ENCODE measurements at regions not wholly inside any gene's neighbourhood (a gene's known extent, or its start where the extent isn't known, plus 50 kb on each side); places are given as distances from the start of the nearest gene placed in this dataset.

DNA sequence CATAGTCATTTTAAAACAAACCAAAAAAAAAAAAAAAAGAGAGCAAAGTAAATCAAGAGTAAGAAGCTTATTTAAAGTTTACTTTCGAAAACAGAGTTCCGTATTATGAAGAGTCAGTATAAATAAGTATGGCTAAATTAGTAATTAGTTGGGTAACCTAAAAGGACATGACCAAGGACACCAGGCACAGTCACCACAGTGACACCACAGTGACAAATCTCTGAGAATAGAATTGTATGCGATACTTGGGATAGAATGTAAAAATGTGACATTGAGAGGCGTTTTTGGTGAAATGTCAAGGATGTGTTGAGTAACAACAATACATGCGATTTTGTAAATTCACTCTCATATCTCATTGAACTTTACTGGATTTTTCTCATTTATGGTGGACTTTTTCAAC lies 150.9 kb upstream of the SPEF2 start:
- H3K4me3 ChIP-seq (ENCODE audit: low read length): no peak overlapping the region
- no peaks in the 10 kb centered on the region for H3K36me3 ChIP-seq (replicated peaks; ENCODE audit: insufficient read depth, low read length)
- no peak for DNase-seq
- H3K4me2 ChIP-seq (ENCODE audit: low read depth, low read length): no peak overlapping the region
- H3F3A ChIP-seq (ENCODE audit: insufficient read depth, low read length): no peaks in the 10 kb centered on the region
- no peaks in the 10 kb centered on the region for H3K79me2 ChIP-seq (ENCODE audit: low read length)
- H3K9ac ChIP-seq (ENCODE audit: low read length): no peak overlapping the region
- TF ChIP-seq EZH2 (optimal IDR thresholded peaks at IDR 0.05; ENCODE audit: low read depth, low read length) (no peak), EZH2phosphoT487 (IDR thresholded peaks at IDR 0.05; ENCODE audit: low read length) (no peak), CTCF (IDR thresholded peaks at IDR 0.05; ENCODE audit: low read length) (no peak)
- H3K27ac ChIP-seq (ENCODE audit: low read length): no peak overlapping the region
- no peaks in the 10 kb centered on the region for H3K4me1 ChIP-seq (ENCODE audit: low read length)
- no peaks in the 10 kb centered on the region for H3K9me3 ChIP-seq (replicated peaks; ENCODE audit: insufficient read depth, low read length)
- no peaks in the 10 kb centered on the region for H3K27me3 ChIP-seq (replicated peaks; ENCODE audit: insufficient read depth, low read length)
- no peaks in the 10 kb centered on the region for H4K20me1 ChIP-seq (ENCODE audit: insufficient read depth, low read length)
- H2AFZ ChIP-seq (ENCODE audit: low read length): no peak overlapping the region
- no peaks in the 10 kb centered on the region for H3K9me2 ChIP-seq (replicated peaks; ENCODE audit: insufficient read depth, low read length)

DNA sequence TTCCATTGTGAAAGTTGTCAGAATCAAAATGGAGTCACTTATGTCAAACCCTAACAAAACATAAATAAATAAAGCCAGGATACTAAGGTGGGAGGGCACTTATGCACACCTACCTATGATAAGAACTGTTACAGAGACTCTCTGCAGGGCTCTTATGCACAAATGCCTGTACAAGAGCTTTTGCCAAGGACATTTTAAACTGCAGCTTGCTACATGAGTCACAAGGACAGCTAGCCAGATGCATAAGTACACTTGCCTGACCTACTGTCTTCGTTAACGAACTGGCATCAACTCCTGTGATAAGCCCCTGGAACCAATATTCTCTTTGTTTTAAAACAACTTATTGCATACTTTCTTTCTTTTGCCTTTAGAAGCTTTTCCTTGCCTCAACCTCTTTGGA lies 152.9 kb upstream of the SPEF2 start:
- H3K9me3 ChIP-seq (replicated peaks; ENCODE audit: insufficient read depth, low read length): no peaks in the 10 kb centered on the region
- H3K27ac ChIP-seq (ENCODE audit: low read length): no peak overlapping the region
- H2AFZ ChIP-seq (ENCODE audit: low read length): no peak overlapping the region
- H3K4me3 ChIP-seq (ENCODE audit: low read length): no peak overlapping the region
- H3K9ac ChIP-seq (ENCODE audit: low read length): no peak overlapping the region
- no peaks in the 10 kb centered on the region for H3K9me2 ChIP-seq (replicated peaks; ENCODE audit: insufficient read depth, low read length)
- no peaks in the 10 kb centered on the region for H3K27me3 ChIP-seq (replicated peaks; ENCODE audit: insufficient read depth, low read length)
- H4K20me1 ChIP-seq (ENCODE audit: insufficient read depth, low read length): no peaks in the 10 kb centered on the region
- H3K4me1 ChIP-seq (ENCODE audit: low read length): no peaks in the 10 kb centered on the region
- DNase-seq: no peak
- H3K4me2 ChIP-seq (ENCODE audit: low read depth, low read length): no peak overlapping the region
- H3K79me2 ChIP-seq (ENCODE audit: low read length): no peaks in the 10 kb centered on the region
- H3F3A ChIP-seq (ENCODE audit: insufficient read depth, low read length): no peaks in the 10 kb centered on the region
- TF ChIP-seq CTCF (IDR thresholded peaks at IDR 0.05; ENCODE audit: low read length) (no peak), EZH2phosphoT487 (IDR thresholded peaks at IDR 0.05; ENCODE audit: low read length) (no peak), EZH2 (optimal IDR thresholded peaks at IDR 0.05; ENCODE audit: low read depth, low read length) (no peak)
- H3K36me3 ChIP-seq (replicated peaks; ENCODE audit: insufficient read depth, low read length): no peaks in the 10 kb centered on the region

- TF ChIP-seq CTCF (IDR thresholded peaks at IDR 0.05; ENCODE audit: low read length): no peak
- TF ChIP-seq EZH2phosphoT487 (IDR thresholded peaks at IDR 0.05; ENCODE audit: low read length): no peak
- no peak for TF ChIP-seq EZH2 (optimal IDR thresholded peaks at IDR 0.05; ENCODE audit: low read depth, low read length)
- Histone ChIP-seq H3K9ac (ENCODE audit: low read length) (no peak overlapping the region), H3K27me3 (replicated peaks; ENCODE audit: insufficient read depth, low read length) (no peaks in the 10 kb centered on the region), H4K20me1 (ENCODE audit: insufficient read depth, low read length) (no peaks in the 10 kb centered on the region), H3K4me1 (ENCODE audit: low read length) (no peaks in the 10 kb centered on the region), H3K27ac (ENCODE audit: low read length) (no peak overlapping the region), H3K4me2 (ENCODE audit: low read depth, low read length) (no peak overlapping the region), H3K9me2 (replicated peaks; ENCODE audit: insufficient read depth, low read length) (no peaks in the 10 kb centered on the region), H3K79me2 (ENCODE audit: low read length) (no peaks in the 10 kb centered on the region), H3K36me3 (replicated peaks; ENCODE audit: insufficient read depth, low read length) (no peaks in the 10 kb centered on the region), H3K4me3 (ENCODE audit: low read length) (no peak overlapping the region), H3K9me3 (replicated peaks; ENCODE audit: insufficient read depth, low read length) (no peaks in the 10 kb centered on the region), H2AFZ (ENCODE audit: low read length) (no peak overlapping the region), H3F3A (ENCODE audit: insufficient read depth, low read length) (no peaks in the 10 kb centered on the region)
- DNase-seq: no peak
Measured at GRCh38 chr5:35461530-35461929, 156.1 kb upstream of the SPEF2 start.
